WI38 (cell line): ENCODE measurements at regions not wholly inside any gene's neighbourhood (a gene's known extent, or its start where the extent isn't known, plus 50 kb on each side); places are given as distances from the start of the nearest gene placed in this dataset.

Experiments used
- H3K4me3 ChIP-seq: 2 replicates; pipeline ENCODE4 v1.5.1; 2011; ENCODE audit warnings: low read depth, mild to moderate bottlenecking, control low read depth, low read length
- CTCF ChIP-seq: IDR thresholded peaks from 2 replicates; pipeline ENCODE4 v1.5.1; 2012; ENCODE audit warnings: low read depth, mild to moderate bottlenecking, control low read depth, low read length

GRCh38 chr1:80021891-80022290, 1015.4 kb upstream of the ADGRL4 start:
- no peak overlapping the region for H3K4me3 ChIP-seq
- no peak for TF ChIP-seq CTCF

GRCh38 chr1:80018348-80018747, 1011.8 kb upstream of the ADGRL4 start:
- no peak overlapping the region for H3K4me3 ChIP-seq

GRCh38 chr1:80008934-80009333, 1002.4 kb upstream of the ADGRL4 start:
- TF ChIP-seq CTCF, result no peak
- H3K4me3 ChIP-seq, result no peak overlapping the region

More at GRCh38 chr1:80018348-80018747, 1011.8 kb upstream of the ADGRL4 start:
- TF ChIP-seq CTCF, result no peak

- TF ChIP-seq CTCF, result no peak
- H3K4me3 ChIP-seq, result no peak overlapping the region
These were observed 996.7 kb upstream of the ADGRL4 start for GRCh38 chr1:80003250-80003649.

GRCh38 chr1:79988401-79988800, 981.9 kb upstream of the ADGRL4 start:
- H3K4me3 ChIP-seq, result no peak overlapping the region
- no peak for TF ChIP-seq CTCF

GRCh38 chr1:79982211-79982610, 975.7 kb upstream of the ADGRL4 start:
- H3K4me3 ChIP-seq, result no peak overlapping the region; the same call in 1 of the 2 replicates
- no peak for TF ChIP-seq CTCF

GRCh38 chr1:79981481-79981880, 975.0 kb upstream of the ADGRL4 start:
- TF ChIP-seq CTCF, result no peak
- no peak overlapping the region for H3K4me3 ChIP-seq
